Brain microvascular endothelial cell (primary cell): ENCODE measurements at regions not wholly inside any gene's neighbourhood (a gene's known extent, or its start where the extent isn't known, plus 50 kb on each side); places are given as distances from the start of the nearest gene placed in this dataset.

Experiments
- DNase-seq: peaks from one replicate; pipeline ENCODE4 v3.0.0-alpha.2; 2020
- H3K27ac ChIP-seq: fragments of 250-450 bp; sonication (Bioruptor Pico); 2 replicates; pipeline ENCODE4 v1.5.1; 2020; ENCODE audit warnings: mild to moderate bottlenecking, moderate library complexity
- H3K27me3 ChIP-seq: fragments of 250-450 bp; sonication (Bioruptor Pico); replicated peaks from 2 replicates; pipeline ENCODE4 v1.5.1; 2020; ENCODE audit warnings: mild to moderate bottlenecking
- H3K36me3 ChIP-seq: fragments of 250-450 bp; sonication (Bioruptor Pico); replicated peaks from 2 replicates; pipeline ENCODE4 v1.5.1; 2020; ENCODE audit warnings: mild to moderate bottlenecking
- H3K4me3 ChIP-seq: 2 replicates; pipeline ENCODE4 v1.5.1; 2011; ENCODE audit warnings: low read depth, mild to moderate bottlenecking, control low read depth, low read length, moderate library complexity
- CTCF ChIP-seq: IDR thresholded peaks from 2 replicates; pipeline ENCODE4 v1.5.1; 2011; ENCODE audit warnings: low read depth, mild to moderate bottlenecking, moderate library complexity, low read length, control low read depth, inconsistent platforms; ENCODE audit errors: missing control alignments
- in situ Hi-C: cut with HindIII; loops from 2 replicates; pipeline ENCODE4 v1.10.0; 2017; ENCODE audit warnings: low sequenced_read_pairs, low pct_ligation_motif_present

DNA sequence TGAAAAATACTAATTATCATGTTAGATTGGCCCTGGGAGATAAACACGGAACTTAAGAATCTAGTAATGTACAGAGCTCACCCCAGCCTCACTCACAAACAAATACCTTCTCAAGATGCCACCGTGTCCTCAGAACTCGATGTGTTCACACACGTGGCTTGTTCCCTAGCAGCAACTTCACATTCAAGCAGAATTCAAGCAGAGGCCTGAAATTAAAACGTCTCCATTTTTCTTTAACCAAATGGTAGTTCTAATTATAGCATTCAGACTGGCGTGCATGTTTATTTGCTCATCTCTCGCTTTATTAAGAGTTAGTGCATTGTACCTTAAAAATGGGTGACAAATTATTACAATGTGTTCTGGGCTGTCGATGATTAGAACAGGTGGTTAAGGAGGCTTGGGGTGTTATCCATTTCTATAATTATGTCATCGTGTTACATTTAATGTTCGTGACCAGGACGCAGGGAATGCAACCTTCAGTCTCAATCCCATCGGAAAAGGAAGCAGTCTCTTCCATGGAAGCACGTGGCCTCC, 57.3 kb upstream of the SLC66A3 start:
- TF ChIP-seq CTCF, result no peak
- H3K27me3 ChIP-seq, result no peaks in the 10 kb centered on the region
- H3K4me3 ChIP-seq, result no peak overlapping the region
- DNase-seq, result no peak
- in situ Hi-C loops, result no loop called here
- H3K36me3 ChIP-seq, result no peaks in the 10 kb centered on the region
- H3K27ac ChIP-seq, result no peak overlapping the region

DNA sequence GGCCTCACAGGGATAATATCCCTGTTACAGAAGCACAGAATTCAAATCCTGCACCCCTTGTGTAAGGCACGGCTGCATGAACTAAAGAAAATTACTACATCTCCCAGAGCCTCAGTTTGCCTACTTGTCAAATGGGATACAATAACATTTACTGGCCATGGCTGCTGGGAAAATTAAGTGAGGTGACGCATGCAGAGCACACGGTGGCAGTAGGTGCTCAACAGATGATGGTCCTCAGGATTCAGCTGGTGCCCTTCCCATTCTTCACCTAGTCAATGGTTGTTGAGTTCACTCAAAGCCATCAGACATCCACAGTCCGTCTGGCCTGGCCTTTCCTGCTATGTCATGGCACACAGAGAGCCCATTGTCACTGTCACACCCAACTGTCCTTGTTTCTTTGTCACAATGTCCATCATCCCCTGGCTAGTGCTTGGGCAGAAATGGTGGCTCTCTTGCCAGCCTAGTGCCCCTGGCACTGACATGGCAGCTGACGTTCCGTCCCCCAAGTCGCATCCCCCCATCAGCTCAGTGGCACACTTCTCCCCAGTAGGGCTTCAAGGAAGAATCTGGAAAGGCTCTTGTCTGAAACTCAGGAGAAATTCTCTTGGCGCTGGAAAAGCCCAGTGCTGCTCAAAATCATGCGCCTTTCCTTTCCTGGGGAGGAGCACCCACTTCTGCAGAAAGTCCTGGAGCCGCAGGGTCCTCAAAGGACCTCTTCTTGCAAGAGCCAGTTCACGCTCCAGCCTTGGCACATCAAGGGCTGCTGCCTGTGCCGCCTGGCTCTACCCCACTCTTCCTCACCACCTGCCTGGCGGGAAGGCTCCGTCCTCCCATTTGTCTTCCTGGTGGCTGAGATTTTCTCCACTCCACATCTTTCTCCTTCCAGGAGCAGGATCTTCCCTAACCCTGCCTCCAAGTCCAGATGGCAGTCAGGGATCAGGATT, 55.9 kb upstream of the SLC66A3 start:
- in situ Hi-C loops, result no loop called here
- Histone ChIP-seq H3K27me3 (no peaks in the 10 kb centered on the region), H3K27ac (no peak overlapping the region), H3K36me3 (no peaks in the 10 kb centered on the region), H3K4me3 (no peak overlapping the region)
- DNase-seq, result no peak
- TF ChIP-seq CTCF, result no peak

- in situ Hi-C loops, result no loop called here
Observed at GRCh38 chr2:11100130-11100529, 55.1 kb upstream of the SLC66A3 start.

GRCh38 chr2:11100976-11101375, 54.3 kb upstream of the SLC66A3 start:
- in situ Hi-C loops, result no loop called here
- H3K4me3 ChIP-seq, result no peak overlapping the region
- no peak for DNase-seq
- H3K36me3 ChIP-seq, result no peaks in the 10 kb centered on the region
- H3K27me3 ChIP-seq, result no peaks in the 10 kb centered on the region
- TF ChIP-seq CTCF, result no peak
- no peak overlapping the region for H3K27ac ChIP-seq

More at GRCh38 chr2:11100130-11100529, 55.1 kb upstream of the SLC66A3 start:
- DNase-seq, result no peak
- Histone ChIP-seq H3K4me3 (no peak overlapping the region), H3K27ac (no peak overlapping the region), H3K27me3 (no peaks in the 10 kb centered on the region), H3K36me3 (no peaks in the 10 kb centered on the region)
- TF ChIP-seq CTCF, result no peak

GRCh38 chr2:11101430-11101829, 53.8 kb upstream of the SLC66A3 start:
- Histone ChIP-seq H3K36me3 (no peaks in the 10 kb centered on the region), H3K27me3 (no peaks in the 10 kb centered on the region), H3K4me3 (no peak overlapping the region), H3K27ac (no peak overlapping the region)
- in situ Hi-C loops, result no loop called here
- no peak for DNase-seq
- no peak for TF ChIP-seq CTCF
